OCI-LY1 (cell line): ENCODE measurements at regions not wholly inside any gene's neighbourhood (a gene's known extent, or its start where the extent isn't known, plus 50 kb on each side); places are given as distances from the start of the nearest gene placed in this dataset.
A peak's percentile ranks its signal among the peaks of the same experiment; 100 is the strongest.

Experiments
- H2AFZ ChIP-seq: fragments of 200-600 bp; sonication (generic), shearing (Covaris generic); 2 replicates; pipeline ENCODE4 v1.6.0; 2014; ENCODE audit warnings: antibody characterized with exemption, mild to moderate bottlenecking, low read length
- H3F3A ChIP-seq: fragments of 200-600 bp; sonication (generic), shearing (Covaris generic); 2 replicates; pipeline ENCODE4 v1.6.0; 2014; ENCODE audit warnings: mild to moderate bottlenecking, antibody characterized with exemption, low read length, moderate library complexity; ENCODE audit not compliant: insufficient read depth
- H3K27ac ChIP-seq: fragments of 200-600 bp; sonication (generic); 2 replicates; pipeline ENCODE4 v1.5.1; 2014; ENCODE audit warnings: low read length, mixed run types, mild to moderate bottlenecking, low read depth; ENCODE audit not compliant: poor library complexity, severe bottlenecking
- H3K27me3 ChIP-seq: fragments of 200-600 bp; sonication (generic); 2 replicates; pipeline ENCODE4 v1.6.0; 2014; ENCODE audit warnings: antibody characterized with exemption, mild to moderate bottlenecking, low read length, moderate library complexity; ENCODE audit not compliant: insufficient read depth
- H3K36me3 ChIP-seq: fragments of 200-600 bp; sonication (generic); 2 replicates; pipeline ENCODE4 v1.6.1; 2014; ENCODE audit warnings: mild to moderate bottlenecking, antibody characterized with exemption, low read length, moderate library complexity, mixed read lengths; ENCODE audit not compliant: insufficient read depth
- H3K4me1 ChIP-seq: fragments of 200-600 bp; sonication (generic); 2 replicates; pipeline ENCODE4 v1.5.1; 2014; ENCODE audit warnings: mild to moderate bottlenecking, low read length, moderate library complexity; ENCODE audit not compliant: insufficient read depth, severe bottlenecking
- H3K4me2 ChIP-seq: fragments of 200-600 bp; sonication (generic), shearing (Covaris generic); 2 replicates; pipeline ENCODE4 v1.6.1; 2014; ENCODE audit warnings: low read length
- H3K4me3 ChIP-seq: fragments of 200-600 bp; sonication (generic); 2 replicates; pipeline ENCODE4 v1.5.1; 2014; ENCODE audit warnings: low read length, low read depth, mild to moderate bottlenecking, mixed read lengths; ENCODE audit not compliant: poor library complexity, severe bottlenecking
- H3K79me2 ChIP-seq: fragments of 200-600 bp; shearing (Covaris generic); 2 replicates; pipeline ENCODE4 v1.6.1; 2016; ENCODE audit warnings: mixed run types, low read length, mixed read lengths; ENCODE audit not compliant: insufficient read depth
- H3K9ac ChIP-seq: fragments of 200-600 bp; sonication (generic), shearing (Covaris generic); 2 replicates; pipeline ENCODE4 v1.6.1; 2014; ENCODE audit warnings: mild to moderate bottlenecking, low read length, mixed read lengths
- H3K9me2 ChIP-seq: fragments of 200-600 bp; sonication (generic), shearing (Covaris generic); 2 replicates; pipeline ENCODE4 v1.6.1; 2014; ENCODE audit warnings: low read depth, mild to moderate bottlenecking, low read length, mixed read lengths
- H3K9me3 ChIP-seq: fragments of 200-600 bp; shearing (Covaris generic); 2 replicates; pipeline ENCODE4 v1.6.1; 2014; ENCODE audit warnings: low read length, mixed read lengths
- H4K20me1 ChIP-seq: fragments of 200-600 bp; sonication (generic), shearing (Covaris generic); 2 replicates; pipeline ENCODE4 v1.6.0; 2016; ENCODE audit warnings: mild to moderate bottlenecking, low read length; ENCODE audit not compliant: insufficient read depth
- EZH2 ChIP-seq: fragments of 200-600 bp; sonication (generic), shearing (Covaris generic); IDR thresholded peaks from 2 replicates; pipeline ENCODE4 v1.8.0; 2017; ENCODE audit warnings: borderline replicate concordance, mixed run types, mild to moderate bottlenecking, antibody characterized with exemption, low read length, moderate library complexity, mixed read lengths
- TF ChIP-seq, protein P1 (sequence below): fragments of 200-600 bp; sonication (generic), shearing (Covaris generic); IDR thresholded peaks from 2 replicates; pipeline ENCODE4 v1.5.1; 2017; ENCODE audit warnings: mild to moderate bottlenecking, antibody characterized with exemption, low read length, moderate library complexity, mixed read lengths

DNA sequence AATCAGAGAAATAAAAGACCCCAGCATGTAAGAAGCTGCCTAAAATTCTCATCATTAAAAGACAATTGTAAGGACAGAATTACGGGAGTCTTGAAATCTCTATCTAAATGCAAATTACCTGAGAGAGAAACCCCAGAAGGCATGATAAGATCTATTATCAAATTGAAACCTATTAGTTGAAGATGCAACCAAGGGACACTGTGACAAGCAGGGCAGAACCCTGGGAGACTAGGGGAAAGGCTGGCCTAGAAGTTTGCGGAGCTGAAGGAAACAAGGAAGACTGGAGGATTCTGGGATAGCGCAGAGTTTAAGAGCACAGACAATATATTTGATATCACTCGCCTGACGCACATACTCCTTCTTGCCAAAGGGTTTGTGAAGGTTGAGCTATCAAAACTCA is 319.5 kb upstream of the CHAC2 start:
- H2AFZ ChIP-seq = no peak overlapping the region
- no peaks in the 10 kb centered on the region for H3K9me2 ChIP-seq
- H3K27ac ChIP-seq = no peak overlapping the region
- H3K79me2 ChIP-seq = no peaks in the 10 kb centered on the region
- H4K20me1 ChIP-seq = no peaks in the 10 kb centered on the region
- H3K36me3 ChIP-seq = no peaks in the 10 kb centered on the region
- no peak overlapping the region for H3K9ac ChIP-seq
- no peak overlapping the region for H3K4me3 ChIP-seq
- no peaks in the 10 kb centered on the region for H3K9me3 ChIP-seq
- TF ChIP-seq, protein P1, sequence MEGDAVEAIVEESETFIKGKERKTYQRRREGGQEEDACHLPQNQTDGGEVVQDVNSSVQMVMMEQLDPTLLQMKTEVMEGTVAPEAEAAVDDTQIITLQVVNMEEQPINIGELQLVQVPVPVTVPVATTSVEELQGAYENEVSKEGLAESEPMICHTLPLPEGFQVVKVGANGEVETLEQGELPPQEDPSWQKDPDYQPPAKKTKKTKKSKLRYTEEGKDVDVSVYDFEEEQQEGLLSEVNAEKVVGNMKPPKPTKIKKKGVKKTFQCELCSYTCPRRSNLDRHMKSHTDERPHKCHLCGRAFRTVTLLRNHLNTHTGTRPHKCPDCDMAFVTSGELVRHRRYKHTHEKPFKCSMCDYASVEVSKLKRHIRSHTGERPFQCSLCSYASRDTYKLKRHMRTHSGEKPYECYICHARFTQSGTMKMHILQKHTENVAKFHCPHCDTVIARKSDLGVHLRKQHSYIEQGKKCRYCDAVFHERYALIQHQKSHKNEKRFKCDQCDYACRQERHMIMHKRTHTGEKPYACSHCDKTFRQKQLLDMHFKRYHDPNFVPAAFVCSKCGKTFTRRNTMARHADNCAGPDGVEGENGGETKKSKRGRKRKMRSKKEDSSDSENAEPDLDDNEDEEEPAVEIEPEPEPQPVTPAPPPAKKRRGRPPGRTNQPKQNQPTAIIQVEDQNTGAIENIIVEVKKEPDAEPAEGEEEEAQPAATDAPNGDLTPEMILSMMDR = no peak
- TF ChIP-seq EZH2 = no peak
- H3K27me3 ChIP-seq = no peaks in the 10 kb centered on the region; the same call in 1 of the 2 replicates
- no peak overlapping the region for H3K4me2 ChIP-seq
- no peaks in the 10 kb centered on the region for H3K4me1 ChIP-seq
- no peaks in the 10 kb centered on the region for H3F3A ChIP-seq

DNA sequence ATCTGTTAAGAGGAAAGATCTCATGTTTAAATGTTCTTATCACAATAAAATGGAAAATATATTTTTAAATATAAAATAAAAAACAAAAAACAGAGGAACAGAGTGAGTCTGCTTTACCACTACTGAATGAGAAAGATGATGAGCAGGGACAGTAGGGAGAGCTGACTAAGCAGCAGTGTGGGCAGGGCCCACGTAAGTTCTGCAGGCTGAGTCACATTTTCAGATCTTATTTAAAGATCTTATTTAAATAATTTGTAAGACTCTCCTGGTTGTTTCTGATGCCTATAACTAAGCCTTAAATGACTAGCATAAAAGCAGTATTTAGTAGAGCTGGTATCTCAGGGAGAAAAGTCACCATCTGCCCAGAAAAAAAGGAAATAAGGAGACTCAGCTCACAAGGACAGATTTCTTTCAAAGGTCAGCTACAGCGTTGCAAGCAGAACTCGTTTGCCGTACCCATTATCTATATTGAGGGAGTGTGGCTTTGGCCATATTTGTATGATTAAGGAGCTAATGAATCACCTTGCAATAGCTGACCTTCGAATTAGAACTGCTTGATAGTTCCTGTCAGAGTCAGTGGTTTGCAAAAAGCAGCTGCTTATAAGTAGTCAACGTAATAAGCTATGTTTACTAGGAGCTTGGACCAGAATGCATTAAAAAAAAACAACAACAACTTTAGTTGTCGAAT is 322.1 kb upstream of the CHAC2 start:
- H3K9me2 ChIP-seq = no peaks in the 10 kb centered on the region

DNA sequence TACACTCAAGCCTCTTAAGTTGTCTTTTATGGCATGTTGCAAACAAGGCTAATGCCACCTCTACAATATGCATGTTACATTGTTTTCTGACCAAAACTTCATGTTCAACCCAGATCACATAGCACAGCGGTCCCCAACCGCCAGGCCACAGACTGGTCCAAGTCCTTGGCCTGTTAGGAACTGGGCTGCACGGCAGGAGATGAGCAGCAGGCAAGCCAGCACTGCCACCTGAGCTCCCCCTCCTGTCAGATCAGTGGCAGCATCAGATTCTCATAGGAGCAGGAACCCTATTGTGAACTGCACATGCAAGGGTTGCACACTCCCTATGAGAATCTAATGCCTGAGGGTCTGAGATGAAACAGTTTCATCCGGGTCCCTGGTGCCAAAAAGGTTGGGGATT is 324.8 kb upstream of the CHAC2 start:
- Histone ChIP-seq H4K20me1 (no peaks in the 10 kb centered on the region), H3K9me2 (no peaks in the 10 kb centered on the region), H3K79me2 (no peaks in the 10 kb centered on the region), H3K9me3 (no peaks in the 10 kb centered on the region), H3K4me2 (no peak overlapping the region), H3K36me3 (no peaks in the 10 kb centered on the region), H3K9ac (no peak overlapping the region), H3K4me3 (no peak overlapping the region), H3K4me1 (no peaks in the 10 kb centered on the region), H3F3A (no peaks in the 10 kb centered on the region), H3K27me3 (no peaks in the 10 kb centered on the region), H2AFZ (no peak overlapping the region), H3K27ac (no peak overlapping the region)
- TF ChIP-seq, protein P1 = peak; percentile 29
- no peak for TF ChIP-seq EZH2

More for the DNA sequence above, 322.1 kb upstream of the CHAC2 start:
- Histone ChIP-seq H3K36me3 (no peaks in the 10 kb centered on the region), H3K27ac (no peak overlapping the region), H3K4me2 (no peak overlapping the region), H3K27me3 (no peaks in the 10 kb centered on the region), H4K20me1 (no peaks in the 10 kb centered on the region), H3F3A (no peaks in the 10 kb centered on the region), H2AFZ (no peak overlapping the region), H3K9me3 (no peaks in the 10 kb centered on the region), H3K4me3 (no peak overlapping the region), H3K9ac (no peak overlapping the region), H3K79me2 (no peaks in the 10 kb centered on the region), H3K4me1 (no peaks in the 10 kb centered on the region)
- no peak for TF ChIP-seq EZH2
- TF ChIP-seq, protein P1 = no peak
